HEK293T (cell line): ENCODE measurements at regions not wholly inside any gene's neighbourhood (a gene's known extent, or its start where the extent isn't known, plus 50 kb on each side); places are given as distances from the start of the nearest gene placed in this dataset.

Experiments
- CTCF ChIA-PET: fragments of 350-600 bp; formaldehyde crosslinking; extraction: SDS; loops from one replicate; lab custom pipeline; 2021; ENCODE audit warnings: antibody characterized with exemption, inconsistent platforms; lab: Yijun Ruan, JAX
- POLR2A ChIA-PET: fragments of 350-600 bp; formaldehyde crosslinking; extraction: SDS; loops from one replicate; lab custom pipeline; 2020; ENCODE audit warnings: antibody characterized with exemption, inconsistent platforms; lab: Yijun Ruan, JAX
- DNase-seq: peaks from one replicate; pipeline ENCODE4 v3.0.0; 2012; ENCODE audit warnings: mixed read lengths; ENCODE audit errors: extremely low spot score
- ARNT ChIP-seq: fragments of 450-650 bp; IDR thresholded peaks from 2 replicates; pipeline ENCODE4 v1.6.1; 2017; ENCODE audit warnings: mild to moderate bottlenecking
- BHLHE40 ChIP-seq: fragments of 450-650 bp; IDR thresholded peaks from 2 replicates; pipeline ENCODE4 v1.6.1; 2016; ENCODE audit warnings: mild to moderate bottlenecking, moderate library complexity, borderline replicate concordance
- CTBP1 ChIP-seq: fragments of 450-650 bp; IDR thresholded peaks from 2 replicates; pipeline ENCODE4 v1.6.1; 2016; ENCODE audit warnings: borderline replicate concordance
- ELF4 ChIP-seq: fragments of 450-650 bp; IDR thresholded peaks from 2 replicates; pipeline ENCODE4 v1.6.1; 2017; ENCODE audit warnings: antibody characterized with exemption
- FOXA1 ChIP-seq: fragments of 450-650 bp; IDR thresholded peaks from 2 replicates; pipeline ENCODE4 v1.6.1; 2016; ENCODE audit warnings: mild to moderate bottlenecking
- FOXK2 ChIP-seq: fragments of 450-650 bp; IDR thresholded peaks from 2 replicates; pipeline ENCODE4 v1.6.1; 2016; ENCODE audit warnings: mild to moderate bottlenecking
- FOXM1 ChIP-seq: fragments of 450-650 bp; IDR thresholded peaks from 2 replicates; pipeline ENCODE4 v1.6.1; 2017; ENCODE audit warnings: mild to moderate bottlenecking, borderline replicate concordance
- HDGF ChIP-seq: fragments of 450-650 bp; IDR thresholded peaks from 2 replicates; pipeline ENCODE4 v1.6.1; 2017; ENCODE audit warnings: antibody characterized with exemption, borderline replicate concordance
- L3MBTL2 ChIP-seq: fragments of 450-650 bp; conservative IDR thresholded peaks from 2 replicates; pipeline ENCODE4 v1.6.1; 2016; ENCODE audit warnings: mild to moderate bottlenecking
- LEF1 ChIP-seq: fragments of 450-650 bp; IDR thresholded peaks from 2 replicates; pipeline ENCODE4 v1.6.1; 2017; ENCODE audit warnings: mild to moderate bottlenecking, borderline replicate concordance
- NFRKB ChIP-seq: fragments of 450-650 bp; IDR thresholded peaks from 2 replicates; pipeline ENCODE4 v1.6.1; 2016; ENCODE audit warnings: mild to moderate bottlenecking, moderate library complexity
- PKNOX1 ChIP-seq: fragments of 450-650 bp; IDR thresholded peaks from 2 replicates; pipeline ENCODE4 v1.6.1; 2016
- SP1 ChIP-seq: fragments of 450-650 bp; IDR thresholded peaks from 2 replicates; pipeline ENCODE4 v1.6.1; 2017
- SUZ12 ChIP-seq: fragments of 450-650 bp; IDR thresholded peaks from 2 replicates; pipeline ENCODE4 v1.6.1; 2016; ENCODE audit warnings: mild to moderate bottlenecking
- TARDBP ChIP-seq: fragments of 450-650 bp; IDR thresholded peaks from 2 replicates; pipeline ENCODE4 v1.6.1; 2016
- ZNF384 ChIP-seq: fragments of 450-650 bp; IDR thresholded peaks from 2 replicates; pipeline ENCODE4 v1.6.1; 2016

DNA sequence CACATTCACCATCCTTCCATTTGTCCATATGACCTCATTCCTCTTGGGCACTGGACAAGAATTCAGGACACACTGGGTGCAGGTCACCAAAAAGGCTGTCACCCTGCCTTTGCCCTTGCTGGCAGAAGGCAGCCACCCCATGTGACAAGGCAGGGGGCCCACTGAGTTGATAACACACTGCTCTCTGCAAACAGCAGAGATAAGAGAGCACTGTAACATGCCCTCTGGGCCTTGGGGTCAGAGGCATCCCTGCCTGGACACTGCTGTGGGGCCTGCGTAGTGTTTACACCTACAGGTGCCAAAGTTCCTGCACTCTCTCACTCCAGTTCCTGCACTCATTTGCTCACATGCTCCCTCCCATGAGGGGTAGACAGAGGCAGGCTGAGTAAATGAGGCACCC lies 344.7 kb upstream of the TCF4 start:
- TF ChIP-seq BHLHE40 (no peak), L3MBTL2 (no peak), ARNT (no peak), SUZ12 (no peak)
- POLR2A ChIA-PET, result no interaction called here
- CTCF ChIA-PET, result no interaction called here
- no peak for DNase-seq

DNA sequence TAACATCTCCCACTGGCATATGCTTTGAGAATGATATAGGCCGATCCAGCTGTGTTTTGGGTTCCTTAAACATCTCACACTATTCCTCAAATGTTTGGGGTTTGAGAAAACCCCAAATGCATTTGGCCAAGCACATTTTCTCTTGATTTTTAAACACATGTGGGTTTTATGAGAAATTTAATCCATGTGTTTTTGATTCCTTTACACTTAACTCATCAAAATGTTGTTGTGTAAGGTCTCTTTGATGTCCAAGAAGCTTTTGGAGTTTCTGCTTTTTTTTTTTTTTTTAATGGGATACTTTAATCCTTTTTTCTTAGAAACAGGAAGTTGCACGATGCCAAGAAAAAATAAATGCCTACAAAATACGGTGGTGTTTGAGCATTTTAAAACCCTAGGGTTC lies 339.8 kb upstream of the TCF4 start:
- POLR2A ChIA-PET, result no interaction called here
- CTCF ChIA-PET, result no interaction called here
- TF ChIP-seq SP1 (no peak), LEF1 (no peak), BHLHE40 (no peak), HDGF (no peak), ELF4 (no peak)
- no peak for DNase-seq

DNA sequence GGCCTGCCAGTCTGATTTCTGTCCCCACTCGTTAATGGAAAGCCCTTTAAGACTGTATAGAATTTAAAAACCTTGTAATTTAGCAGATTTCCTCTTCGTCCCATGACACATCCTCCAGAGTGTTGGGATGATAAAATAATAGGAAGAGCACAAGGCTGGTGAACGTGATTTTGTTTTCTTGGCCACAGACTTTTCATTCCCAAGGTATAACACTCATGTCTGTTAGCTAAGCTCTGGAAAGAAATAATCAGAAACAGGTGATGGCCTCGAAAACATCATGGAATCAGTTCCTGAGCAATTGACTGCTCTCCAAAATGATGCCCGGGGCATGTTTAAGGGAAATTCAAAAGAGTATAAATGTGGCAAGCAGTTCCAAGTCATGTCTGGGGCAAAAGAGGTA lies 337.8 kb upstream of the TCF4 start:
- POLR2A ChIA-PET, result no interaction called here
- CTCF ChIA-PET, result no interaction called here
- no peak for DNase-seq
- TF ChIP-seq BHLHE40 (no peak), TARDBP (no peak), FOXK2 (no peak)

DNA sequence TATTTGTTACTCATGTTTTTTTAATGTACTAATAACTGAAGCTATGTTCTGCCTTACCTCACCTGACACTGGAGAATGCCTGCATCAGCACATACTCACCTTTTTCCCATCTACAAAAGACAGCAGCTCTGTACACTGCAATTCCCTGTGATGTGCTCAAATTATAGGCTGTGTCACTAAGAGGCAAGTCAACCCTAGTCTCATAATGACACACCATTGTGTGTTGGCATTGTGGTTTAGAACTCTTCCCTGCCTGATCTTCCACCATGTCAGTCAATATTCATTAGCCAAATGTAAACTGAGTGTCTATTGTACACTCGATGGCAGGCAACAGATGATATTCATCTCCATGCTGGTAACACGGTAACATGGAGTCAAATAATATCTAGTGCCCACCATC lies 332.1 kb upstream of the TCF4 start:
- CTCF ChIA-PET, result no interaction called here
- TF ChIP-seq ARNT (no peak), HDGF (no peak), ZNF384 (no peak), L3MBTL2 (no peak), BHLHE40 (no peak)
- no peak for DNase-seq
- POLR2A ChIA-PET, result no interaction called here

DNA sequence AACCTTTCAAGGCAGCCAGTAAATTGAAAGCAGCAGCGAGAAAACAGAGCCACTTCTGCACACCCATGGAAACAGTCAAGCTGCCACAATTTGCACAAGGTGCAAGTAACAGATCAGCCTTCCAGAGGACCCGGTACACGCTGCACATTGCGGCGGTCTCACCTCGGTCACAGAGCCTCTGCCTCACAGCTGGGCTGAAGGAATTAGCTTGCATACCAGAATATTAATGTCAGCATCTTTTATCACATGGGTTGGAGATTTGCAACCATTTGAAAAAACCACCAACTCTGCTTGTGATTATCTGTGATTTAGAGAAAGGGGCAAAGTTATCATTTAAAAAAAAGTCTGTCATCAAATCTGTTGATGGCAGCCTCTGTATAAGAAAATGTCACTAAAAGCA lies 330.5 kb upstream of the TCF4 start:
- CTCF ChIA-PET, result no interaction called here
- TF ChIP-seq L3MBTL2 (no peak), ZNF384 (no peak), NFRKB (no peak), FOXM1 (no peak), LEF1 (no peak)
- POLR2A ChIA-PET, result no interaction called here
- DNase-seq, result no peak

DNA sequence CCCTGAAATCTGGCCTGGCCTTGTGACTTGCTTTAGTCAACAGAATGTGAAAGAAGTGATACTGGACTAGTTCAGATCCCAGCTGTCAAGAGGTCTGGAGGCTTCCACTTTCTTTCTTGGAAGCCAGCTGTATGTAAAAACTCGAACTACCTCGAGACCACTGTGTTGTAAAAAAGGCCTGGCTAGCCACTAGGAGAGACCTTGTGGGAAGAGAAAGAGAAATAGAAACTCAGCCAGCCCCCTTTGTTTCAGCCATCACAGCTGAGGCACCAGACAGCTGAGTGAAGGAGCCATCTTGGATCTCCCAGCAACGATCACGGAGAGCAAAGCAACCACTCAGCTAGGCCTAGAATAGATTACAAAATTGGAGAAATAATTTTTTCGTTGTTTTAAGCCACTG lies 324.9 kb upstream of the TCF4 start:
- TF ChIP-seq NFRKB (no peak), BHLHE40 (no peak), L3MBTL2 (no peak), ELF4 (no peak), SP1 (no peak), ZNF384 (no peak), HDGF (no peak), FOXA1 (no peak), FOXK2 (no peak), FOXM1 (no peak), CTBP1 (no peak), LEF1 (no peak), SUZ12 (no peak), ARNT (no peak), PKNOX1 (no peak), TARDBP (no peak)
- ChIA-PET CTCF (no interaction called here), POLR2A (no interaction called here)
- no peak for DNase-seq

DNA sequence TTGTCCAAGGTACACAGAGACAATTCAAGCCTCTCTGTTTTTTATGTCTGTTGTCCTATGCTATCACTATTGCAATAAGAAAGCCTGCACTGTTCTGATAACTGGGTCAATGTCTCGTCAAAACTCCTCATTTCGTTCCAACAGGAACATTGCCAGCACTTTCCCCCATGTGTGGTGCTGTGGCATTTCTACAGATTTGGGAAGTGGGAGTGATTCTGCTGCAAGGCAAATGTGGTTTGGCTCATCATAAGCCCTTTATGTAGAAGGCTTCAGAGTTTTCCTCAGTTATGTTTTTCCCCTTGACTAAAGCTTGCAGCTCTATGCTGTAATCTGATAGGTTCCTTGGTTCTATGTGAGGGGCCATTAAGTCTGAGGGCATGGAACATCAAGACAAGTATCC lies 324.1 kb upstream of the TCF4 start:
- ChIA-PET POLR2A (no interaction called here), CTCF (no interaction called here)
- TF ChIP-seq FOXA1 (no peak), PKNOX1 (no peak), L3MBTL2 (no peak), BHLHE40 (no peak), NFRKB (no peak), ELF4 (no peak), FOXK2 (no peak), SP1 (no peak), LEF1 (no peak), SUZ12 (no peak), CTBP1 (no peak), FOXM1 (no peak)
- no peak for DNase-seq

GRCh38 chr18:55910296-55910695 lies 322.3 kb upstream of the TCF4 start:
- TF ChIP-seq FOXM1, result no peak
- TF ChIP-seq FOXA1, result no peak
- TF ChIP-seq ZNF384, result no peak
- TF ChIP-seq SUZ12, result no peak
- no peak for TF ChIP-seq NFRKB
- CTCF ChIA-PET, result no interaction called here
- POLR2A ChIA-PET, result no interaction called here
- DNase-seq, result no peak
